ENCODE measurements at regions not wholly inside any gene's neighbourhood (a gene's known extent, or its start where the extent isn't known, plus 50 kb on each side); places are given as distances from the start of the nearest gene placed in this dataset.

- no peak for TF ChIP-seq POLR2AphosphoS5 (IDR thresholded peaks at IDR 0.05; ENCODE audit: borderline replicate concordance, low read depth, low read length)
- no peak for TF ChIP-seq EZH2 (IDR thresholded peaks at IDR 0.05)
These were observed 59.3 kb upstream of the VRK1 start for GRCh38 chr14:96737881-96738280.
